Mesodermal cell (in vitro differentiated cells): ENCODE measurements at regions not wholly inside any gene's neighbourhood (a gene's known extent, or its start where the extent isn't known, plus 50 kb on each side); places are given as distances from the start of the nearest gene placed in this dataset.

ENCODE experiments used
- H3K27ac ChIP-seq: 2 replicates; pipeline ENCODE4 v1.7.0; 2013; ENCODE audit warnings: mild to moderate bottlenecking, low read depth, low read length, moderate library complexity; ENCODE audit not compliant: severe bottlenecking
- H3K36me3 ChIP-seq: 2 replicates; pipeline ENCODE4 v1.7.1; 2013; ENCODE audit warnings: mild to moderate bottlenecking, low read length, moderate library complexity; ENCODE audit not compliant: control insufficient read depth, insufficient read depth
- H3K4me1 ChIP-seq: one replicate; pipeline ENCODE4 v1.7.1; 2013; ENCODE audit warnings: mild to moderate bottlenecking, low read length; ENCODE audit not compliant: insufficient read depth, control insufficient read depth, poor library complexity, severe bottlenecking
- H3K4me3 ChIP-seq: 2 replicates; pipeline ENCODE4 v1.7.0; 2013; ENCODE audit warnings: low read length, control low read depth, mild to moderate bottlenecking; ENCODE audit not compliant: insufficient read depth, poor library complexity, severe bottlenecking; ENCODE audit errors: extremely low read depth
- H3K9me3 ChIP-seq: 2 replicates; pipeline ENCODE4 v1.7.1; 2013; ENCODE audit warnings: mild to moderate bottlenecking, low read length, moderate library complexity; ENCODE audit not compliant: control insufficient read depth
- WGBS, 2 experiments: methylation state at CpG; one replicate each; pipeline ENCODE4 v1.1.5; 2013; ENCODE audit warnings: missing lambda C conversion rate in 2 of 2; ENCODE audit not compliant: insufficient coverage in 2 of 2; 5-methylcytosine and 5-hydroxymethylcytosine counted together

- Histone ChIP-seq H3K27ac (no peak overlapping the region), H3K36me3 (no peaks in the 10 kb centered on the region), H3K4me3 (no peak overlapping the region), H3K4me1 (no peaks in the 10 kb centered on the region), H3K9me3 (no peaks in the 10 kb centered on the region)
These were observed 262.9 kb downstream of the PLA2G4A start for GRCh38 chr1:187091666-187092065.

- WGBS, 2 experiments = 95 to 96% methylated on average over 3 to 4 of the region's 4 CpGs
- Histone ChIP-seq H3K9me3 (no peaks in the 10 kb centered on the region), H3K4me3 (no peak overlapping the region), H3K27ac (no peak overlapping the region), H3K36me3 (no peaks in the 10 kb centered on the region), H3K4me1 (no peaks in the 10 kb centered on the region)
These were observed 263.4 kb downstream of the PLA2G4A start for GRCh38 chr1:187092104-187092503.

GRCh38 chr1:187096689-187097088 lies 267.9 kb downstream of the PLA2G4A start:
- Histone ChIP-seq H3K4me3 (no peak overlapping the region), H3K27ac (no peak overlapping the region), H3K4me1 (no peaks in the 10 kb centered on the region), H3K9me3 (no peaks in the 10 kb centered on the region), H3K36me3 (no peaks in the 10 kb centered on the region)
- 100% methylated on average over 1 of the region's 2 CpGs for WGBS, 2 experiments

- Histone ChIP-seq H3K27ac (no peak overlapping the region), H3K4me1 (no peaks in the 10 kb centered on the region), H3K36me3 (no peaks in the 10 kb centered on the region), H3K9me3 (no peaks in the 10 kb centered on the region), H3K4me3 (no peak overlapping the region)
These were observed 281.6 kb downstream of the PLA2G4A start for GRCh38 chr1:187110351-187110750.

- no peaks in the 10 kb centered on the region for H3K4me1 ChIP-seq
- no peak overlapping the region for H3K4me3 ChIP-seq
- H3K9me3 ChIP-seq = no peaks in the 10 kb centered on the region
- H3K36me3 ChIP-seq = no peaks in the 10 kb centered on the region
- no peak overlapping the region for H3K27ac ChIP-seq
These were observed 286.0 kb downstream of the PLA2G4A start for GRCh38 chr1:187114792-187115191.

GRCh38 chr1:187121661-187122060 lies 292.9 kb downstream of the PLA2G4A start:
- Histone ChIP-seq H3K27ac (no peak overlapping the region), H3K9me3 (no peaks in the 10 kb centered on the region), H3K4me1 (no peaks in the 10 kb centered on the region), H3K4me3 (no peak overlapping the region), H3K36me3 (no peaks in the 10 kb centered on the region)

GRCh38 chr1:187122566-187122965 lies 293.8 kb downstream of the PLA2G4A start:
- Histone ChIP-seq H3K4me3 (no peak overlapping the region), H3K36me3 (no peaks in the 10 kb centered on the region), H3K9me3 (no peaks in the 10 kb centered on the region), H3K27ac (no peak overlapping the region), H3K4me1 (no peaks in the 10 kb centered on the region)
- WGBS, 2 experiments = no CpG with 5 or more reads among the region's 2 CpGs

GRCh38 chr1:187129132-187129531 lies 300.4 kb downstream of the PLA2G4A start:
- H3K4me1 ChIP-seq = no peaks in the 10 kb centered on the region
- no peaks in the 10 kb centered on the region for H3K36me3 ChIP-seq
- no peak overlapping the region for H3K27ac ChIP-seq
- no peaks in the 10 kb centered on the region for H3K9me3 ChIP-seq
- no peak overlapping the region for H3K4me3 ChIP-seq
- no CpG with 5 or more reads among the region's 1 CpG for WGBS, 2 experiments

- Histone ChIP-seq H3K36me3 (no peaks in the 10 kb centered on the region), H3K9me3 (no peaks in the 10 kb centered on the region), H3K27ac (no peak overlapping the region), H3K4me3 (no peak overlapping the region), H3K4me1 (no peaks in the 10 kb centered on the region)
These were observed 315.0 kb downstream of the PLA2G4A start for GRCh38 chr1:187143783-187144182.

GRCh38 chr1:187146388-187146787 lies 317.6 kb downstream of the PLA2G4A start:
- H3K36me3 ChIP-seq = no peaks in the 10 kb centered on the region
- WGBS, 2 experiments = no CpG with 5 or more reads among the region's 1 CpG
- no peaks in the 10 kb centered on the region for H3K9me3 ChIP-seq
- H3K27ac ChIP-seq = no peak overlapping the region
- no peaks in the 10 kb centered on the region for H3K4me1 ChIP-seq
- no peak overlapping the region for H3K4me3 ChIP-seq

- no peaks in the 10 kb centered on the region for H3K4me1 ChIP-seq
- H3K27ac ChIP-seq = no peak overlapping the region
- H3K4me3 ChIP-seq = no peak overlapping the region
- H3K36me3 ChIP-seq = no peaks in the 10 kb centered on the region
- H3K9me3 ChIP-seq = peaks cover 3% of the 10 kb centered on the region
These were observed 322.8 kb downstream of the PLA2G4A start for GRCh38 chr1:187151555-187151954.

- Histone ChIP-seq H3K4me3 (no peak overlapping the region), H3K27ac (no peak overlapping the region), H3K9me3 (peaks cover 3% of the 10 kb centered on the region), H3K4me1 (no peaks in the 10 kb centered on the region), H3K36me3 (no peaks in the 10 kb centered on the region)
- no CpG with 5 or more reads among the region's 1 CpG for WGBS, 2 experiments
These were observed 324.3 kb downstream of the PLA2G4A start for GRCh38 chr1:187153047-187153446.
